ENCODE measurements at regions not wholly inside any gene's neighbourhood (a gene's known extent, or its start where the extent isn't known, plus 50 kb on each side); places are given as distances from the start of the nearest gene placed in this dataset.
"Not testable (repeated sequence)": the region's sequence is repeated elsewhere in the genome, so short reads cannot be mapped to it uniquely, and the experiment has no call there.

- DNase-seq (ENCODE audit: low spot score): no peak
These were observed 102.2 kb downstream of the TMX1 start for GRCh38 chr14:51342226-51342625.

- no peak for DNase-seq (ENCODE audit: low spot score)
These were observed 112.0 kb downstream of the TMX1 start for GRCh38 chr14:51351997-51352396.

GRCh38 chr14:51353901-51354300, 113.9 kb downstream of the TMX1 start:
- DNase-seq (ENCODE audit: low spot score): no peak

- no peak for DNase-seq (ENCODE audit: low spot score)
These were observed 114.8 kb downstream of the TMX1 start for GRCh38 chr14:51354846-51355245.

- no peak for DNase-seq (ENCODE audit: low spot score)
These were observed 116.3 kb downstream of the TMX1 start for GRCh38 chr14:51356381-51356780.

- DNase-seq (ENCODE audit: low spot score): no peak
These were observed 117.2 kb downstream of the TMX1 start for GRCh38 chr14:51357250-51357649.

GRCh38 chr14:51360592-51360991, 120.5 kb downstream of the TMX1 start:
- DNase-seq (ENCODE audit: low spot score): no peak

- no peak for DNase-seq (ENCODE audit: low spot score)
These were observed 125.4 kb downstream of the TMX1 start for GRCh38 chr14:51365241-51365965.

- not testable (repeated sequence) for DNase-seq (ENCODE audit: low spot score)
These were observed 126.4 kb downstream of the TMX1 start for GRCh38 chr14:51366460-51366859.

GRCh38 chr14:51366866-51367599, 127.0 kb downstream of the TMX1 start:
- DNase-seq (ENCODE audit: low spot score): not testable (repeated sequence)

- no peak for DNase-seq (ENCODE audit: low spot score)
These were observed 127.5 kb downstream of the TMX1 start for GRCh38 chr14:51367600-51367931.

- DNase-seq (ENCODE audit: low spot score): no peak
These were observed 128.7 kb downstream of the TMX1 start for GRCh38 chr14:51368721-51369163.

GRCh38 chr14:51369814-51370213, 129.8 kb downstream of the TMX1 start:
- no peak for DNase-seq (ENCODE audit: low spot score)

GRCh38 chr14:51370758-51371386, 130.8 kb downstream of the TMX1 start:
- no peak for DNase-seq (ENCODE audit: low spot score)

GRCh38 chr14:51377186-51377585, 137.1 kb downstream of the TMX1 start:
- not testable (repeated sequence) for DNase-seq (ENCODE audit: low spot score)

GRCh38 chr14:51382506-51382905, 142.5 kb downstream of the TMX1 start:
- no peak for DNase-seq (ENCODE audit: low spot score)

- DNase-seq (ENCODE audit: low spot score): no peak
These were observed 146.4 kb downstream of the TMX1 start for GRCh38 chr14:51386411-51386810.

GRCh38 chr14:51386983-51387735, 147.1 kb downstream of the TMX1 start:
- no peak for DNase-seq (ENCODE audit: low spot score)

GRCh38 chr14:51392416-51392815, 152.4 kb downstream of the TMX1 start:
- no peak for DNase-seq (ENCODE audit: low spot score)

- DNase-seq (ENCODE audit: low spot score): no peak
These were observed 154.3 kb downstream of the TMX1 start for GRCh38 chr14:51394384-51394783.

GRCh38 chr14:51394804-51395203, 154.8 kb downstream of the TMX1 start:
- no peak for DNase-seq (ENCODE audit: low spot score)

- peak; percentile 6 for DNase-seq (ENCODE audit: low spot score)
These were observed 155.4 kb downstream of the TMX1 start for GRCh38 chr14:51395361-51395849.

Measured in putamen (tissue), 1 donor.